ENCODE measurements at regions not wholly inside any gene's neighbourhood (a gene's known extent, or its start where the extent isn't known, plus 50 kb on each side); places are given as distances from the start of the nearest gene placed in this dataset.

DNA sequence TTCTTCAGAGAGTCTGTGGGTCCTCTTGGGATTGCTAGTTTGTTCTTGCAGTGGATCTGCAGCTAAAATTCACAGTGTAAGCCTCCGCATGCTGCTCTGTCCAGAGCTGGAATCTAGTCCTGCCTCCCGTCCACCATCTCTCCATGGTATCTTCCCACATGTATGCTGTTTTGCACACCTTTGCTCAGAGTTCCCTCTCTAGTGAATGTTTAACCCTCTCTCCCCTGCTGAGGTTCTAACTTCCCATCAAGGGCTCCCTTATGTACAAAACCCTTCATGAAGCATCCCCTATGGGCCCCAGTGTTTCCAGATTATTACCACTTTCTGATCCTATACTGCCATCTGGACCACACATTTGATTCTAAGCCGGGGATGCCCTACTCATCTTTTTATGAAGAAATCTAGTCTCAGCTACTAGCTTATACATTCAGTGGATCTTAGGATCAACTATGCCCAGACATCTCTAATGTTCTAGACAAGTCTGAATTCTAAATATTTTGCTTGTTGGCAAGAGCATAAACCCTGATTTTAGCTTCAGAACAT lies 157.3 kb downstream of the CPEB2 start:
- no peak overlapping the region for H3K4me3 ChIP-seq (ENCODE audit: control insufficient read depth, low read depth, low read length)
- DNase-seq (ENCODE audit: low read depth) = no peak
- TF ChIP-seq, protein P1, sequence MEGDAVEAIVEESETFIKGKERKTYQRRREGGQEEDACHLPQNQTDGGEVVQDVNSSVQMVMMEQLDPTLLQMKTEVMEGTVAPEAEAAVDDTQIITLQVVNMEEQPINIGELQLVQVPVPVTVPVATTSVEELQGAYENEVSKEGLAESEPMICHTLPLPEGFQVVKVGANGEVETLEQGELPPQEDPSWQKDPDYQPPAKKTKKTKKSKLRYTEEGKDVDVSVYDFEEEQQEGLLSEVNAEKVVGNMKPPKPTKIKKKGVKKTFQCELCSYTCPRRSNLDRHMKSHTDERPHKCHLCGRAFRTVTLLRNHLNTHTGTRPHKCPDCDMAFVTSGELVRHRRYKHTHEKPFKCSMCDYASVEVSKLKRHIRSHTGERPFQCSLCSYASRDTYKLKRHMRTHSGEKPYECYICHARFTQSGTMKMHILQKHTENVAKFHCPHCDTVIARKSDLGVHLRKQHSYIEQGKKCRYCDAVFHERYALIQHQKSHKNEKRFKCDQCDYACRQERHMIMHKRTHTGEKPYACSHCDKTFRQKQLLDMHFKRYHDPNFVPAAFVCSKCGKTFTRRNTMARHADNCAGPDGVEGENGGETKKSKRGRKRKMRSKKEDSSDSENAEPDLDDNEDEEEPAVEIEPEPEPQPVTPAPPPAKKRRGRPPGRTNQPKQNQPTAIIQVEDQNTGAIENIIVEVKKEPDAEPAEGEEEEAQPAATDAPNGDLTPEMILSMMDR (IDR thresholded peaks at IDR 0.05; ENCODE audit: control insufficient read depth, insufficient read depth, low read depth, low read length, missing control alignments) = no peak

DNA sequence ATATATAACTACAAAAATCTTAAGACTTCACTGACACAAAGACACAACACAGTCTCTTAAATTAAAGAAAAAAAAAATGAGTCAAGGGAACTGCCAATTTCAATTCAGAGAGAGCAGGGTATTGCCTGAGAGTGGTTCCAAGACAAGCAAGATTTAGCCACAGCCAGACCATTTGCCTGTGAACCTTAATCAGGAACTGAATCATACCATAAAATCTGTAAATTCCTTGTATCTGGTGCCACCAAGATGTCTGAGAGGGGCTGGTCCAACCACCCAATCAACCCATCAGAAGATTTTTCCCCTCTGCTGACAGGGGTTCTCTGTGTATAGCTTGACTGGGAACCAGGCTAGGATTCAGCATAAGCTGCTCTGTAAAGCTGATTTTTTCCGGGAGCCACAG lies 159.2 kb downstream of the CPEB2 start:
- DNase-seq (ENCODE audit: low read depth) = no peak
- TF ChIP-seq, protein P1 (IDR thresholded peaks at IDR 0.05; ENCODE audit: control insufficient read depth, insufficient read depth, low read depth, low read length, missing control alignments) = no peak
- H3K4me3 ChIP-seq (ENCODE audit: control insufficient read depth, low read depth, low read length) = no peak overlapping the region

DNA sequence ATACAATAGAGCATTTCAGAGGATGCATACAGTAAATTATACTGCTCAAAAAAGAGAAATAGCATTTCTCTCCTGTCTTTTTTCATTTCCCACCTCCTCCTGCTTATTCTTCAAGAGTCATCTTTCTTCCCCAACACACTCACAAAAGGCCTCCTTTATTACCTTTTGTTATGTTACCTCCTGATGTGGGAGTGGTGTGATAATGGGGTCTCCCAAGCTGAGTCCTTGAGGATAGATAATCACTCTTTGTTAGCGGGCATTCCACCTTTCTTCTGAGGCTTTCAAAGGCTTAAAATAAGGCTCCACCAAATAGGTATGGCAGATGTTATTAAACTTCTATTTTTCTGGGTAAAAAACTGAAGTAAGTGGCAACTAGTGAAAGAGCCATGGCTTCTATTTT lies 159.8 kb downstream of the CPEB2 start:
- H3K4me3 ChIP-seq (ENCODE audit: control insufficient read depth, low read depth, low read length) = no peak overlapping the region
- no peak for DNase-seq (ENCODE audit: low read depth)
- TF ChIP-seq, protein P1 (IDR thresholded peaks at IDR 0.05; ENCODE audit: control insufficient read depth, insufficient read depth, low read depth, low read length, missing control alignments) = no peak

DNA sequence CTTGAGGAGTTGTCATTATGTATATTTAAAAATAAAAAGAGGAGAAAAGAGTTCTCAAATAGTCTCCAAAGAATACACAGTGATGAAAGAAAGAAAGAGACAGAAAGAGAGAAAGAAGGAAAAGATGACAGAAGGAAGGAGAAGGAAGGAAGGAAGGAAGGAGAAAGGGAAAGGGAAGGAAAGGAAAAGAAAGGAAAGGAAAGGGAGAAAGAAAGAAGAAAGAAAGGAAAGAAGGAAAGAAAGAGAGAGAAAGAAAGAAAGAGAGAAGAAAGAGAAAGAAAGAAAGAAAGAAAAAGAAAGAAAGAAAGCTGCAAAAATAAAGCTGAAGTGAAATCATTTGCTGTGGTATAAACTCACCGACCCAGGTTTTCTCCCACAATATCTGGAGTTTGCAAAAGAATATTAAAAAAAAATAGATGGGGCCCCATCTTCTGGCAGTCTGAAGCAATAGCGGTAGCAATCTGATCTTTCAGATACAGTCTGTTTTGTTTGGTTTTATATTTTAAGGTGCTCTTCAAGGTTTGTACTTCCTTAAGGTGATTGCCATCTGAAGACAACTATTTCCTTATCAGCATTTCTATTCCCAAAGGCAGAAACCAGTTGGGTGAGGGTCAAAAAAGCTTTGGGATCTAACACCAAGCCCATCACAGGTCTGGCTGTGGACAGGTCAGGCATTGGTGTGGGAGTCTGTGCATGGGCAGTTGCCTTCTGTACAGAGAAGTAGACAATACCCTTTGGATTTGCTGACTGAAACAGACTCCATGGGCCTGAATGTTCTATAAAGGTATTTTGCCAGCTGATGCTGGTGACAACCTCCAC lies 160.4 kb downstream of the CPEB2 start:
- TF ChIP-seq, protein P1 (IDR thresholded peaks at IDR 0.05; ENCODE audit: control insufficient read depth, insufficient read depth, low read depth, low read length, missing control alignments) = peak; percentile 46
- DNase-seq (ENCODE audit: low read depth) = no peak
- no peak overlapping the region for H3K4me3 ChIP-seq (ENCODE audit: control insufficient read depth, low read depth, low read length)

DNA sequence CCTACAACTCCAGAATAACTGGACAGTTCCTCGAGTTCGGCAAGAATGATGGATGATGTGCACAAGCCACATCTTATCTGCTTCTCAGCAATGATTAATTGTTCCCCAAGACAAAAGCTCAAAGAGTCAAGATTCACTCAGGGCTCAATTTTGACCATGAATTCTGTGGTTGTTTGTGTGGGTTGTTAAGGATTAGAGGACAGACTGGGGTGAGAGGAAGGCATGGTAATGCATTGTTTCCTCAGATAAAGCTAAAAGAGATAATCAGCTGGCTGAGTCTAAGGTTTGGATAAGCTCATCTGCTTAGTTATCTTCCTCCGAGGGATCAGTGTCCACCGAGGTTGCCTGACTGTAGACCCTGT lies 161.0 kb downstream of the CPEB2 start:
- no peak overlapping the region for H3K4me3 ChIP-seq (ENCODE audit: control insufficient read depth, low read depth, low read length)
- no peak for DNase-seq (ENCODE audit: low read depth)
- TF ChIP-seq, protein P1 (IDR thresholded peaks at IDR 0.05; ENCODE audit: control insufficient read depth, insufficient read depth, low read depth, low read length, missing control alignments) = no peak

DNA sequence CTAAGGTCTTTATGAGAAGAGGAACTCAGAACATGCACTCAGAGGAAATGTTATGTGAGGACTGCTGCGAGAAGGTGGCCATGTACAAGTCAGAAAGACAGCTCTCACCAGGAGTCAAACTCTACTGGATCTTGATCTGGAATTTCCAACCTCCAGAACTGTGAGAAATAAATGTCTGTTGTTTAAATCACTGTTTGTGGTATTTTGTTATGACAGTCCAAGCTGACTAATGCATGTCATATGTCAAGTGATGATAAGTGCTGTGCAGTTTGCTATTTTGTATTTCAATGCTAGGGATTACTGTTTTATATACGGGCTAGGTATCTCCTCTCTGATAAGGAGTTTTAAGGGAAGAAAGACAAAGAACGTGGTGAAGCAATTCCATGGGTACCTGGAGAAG lies 162.3 kb downstream of the CPEB2 start:
- H3K4me3 ChIP-seq (ENCODE audit: control insufficient read depth, low read depth, low read length) = no peak overlapping the region
- no peak for DNase-seq (ENCODE audit: low read depth)
- TF ChIP-seq, protein P1 (IDR thresholded peaks at IDR 0.05; ENCODE audit: control insufficient read depth, insufficient read depth, low read depth, low read length, missing control alignments) = no peak
